GM19455 (cell line): ENCODE measurements at regions not wholly inside any gene's neighbourhood (a gene's known extent, or its start where the extent isn't known, plus 50 kb on each side); places are given as distances from the start of the nearest gene placed in this dataset.

ENCODE experiments used
- ATAC-seq: cut with Tn5 transposase; IDR thresholded peaks from one replicate; pipeline ENCODE4 v1.9.1; 2021; ENCODE audit not compliant: unreplicated experiment

DNA sequence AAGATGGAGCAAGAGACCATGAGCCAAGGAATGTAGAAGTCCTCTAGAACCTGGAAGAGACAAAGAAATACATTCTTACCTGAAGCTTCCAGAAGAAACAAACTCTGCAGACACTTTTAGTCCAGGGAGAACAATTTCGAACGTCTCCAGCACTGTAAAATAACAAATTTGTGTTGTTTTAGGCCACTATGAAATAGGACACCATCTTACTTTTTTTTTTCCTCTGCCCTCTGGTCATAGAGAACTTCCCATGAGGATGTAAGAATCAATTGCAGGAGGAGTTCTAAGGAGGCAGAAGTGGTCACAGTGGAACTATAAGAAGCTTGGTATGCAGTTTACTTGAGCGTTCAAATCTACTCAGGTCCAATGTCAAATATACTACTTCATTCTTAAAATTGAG, 1295.9 kb downstream of the ZPLD1 start:
- no peak for ATAC-seq

DNA sequence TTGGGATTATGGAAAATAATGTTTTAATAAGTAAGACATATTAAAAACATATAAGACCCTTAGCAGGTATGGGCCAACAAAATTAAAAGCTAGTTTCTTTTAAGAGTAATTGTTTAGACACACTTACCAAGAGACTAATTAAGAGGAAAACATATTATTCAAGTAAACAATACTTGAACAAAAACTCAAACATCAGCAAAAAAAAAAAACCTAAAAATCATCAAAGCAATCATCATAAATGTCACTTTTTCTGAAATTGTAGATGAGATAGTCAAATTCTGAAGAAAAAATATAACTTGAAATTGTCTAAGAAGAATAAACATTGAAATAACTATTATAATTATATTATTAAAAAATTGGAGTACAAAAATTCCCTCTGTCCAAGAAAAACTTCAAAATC, 1318.2 kb downstream of the ZPLD1 start:
- ATAC-seq: no peak

- ATAC-seq: no peak
Observed at GRCh38 chr3:103767635-103768034, 1332.8 kb downstream of the ZPLD1 start.

DNA sequence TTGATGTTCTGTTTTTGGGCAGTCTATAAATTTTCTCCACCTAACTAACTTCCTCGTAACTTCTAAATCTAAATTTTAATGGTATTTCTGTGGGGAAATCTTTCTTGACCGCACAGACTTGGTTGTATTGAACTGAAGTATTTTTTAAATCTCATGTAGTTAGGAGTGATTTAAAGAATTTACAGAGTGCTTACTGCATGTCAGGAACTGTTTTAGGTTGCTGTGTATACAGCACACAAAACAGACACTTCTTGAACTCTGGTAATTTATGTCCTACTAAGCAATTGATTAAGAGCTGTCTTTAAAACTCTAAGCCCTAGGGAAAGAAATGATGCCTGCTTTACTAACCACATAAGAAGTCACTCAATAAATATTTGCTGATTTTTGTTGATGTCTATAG, 1350.2 kb downstream of the ZPLD1 start:
- ATAC-seq: no peak

DNA sequence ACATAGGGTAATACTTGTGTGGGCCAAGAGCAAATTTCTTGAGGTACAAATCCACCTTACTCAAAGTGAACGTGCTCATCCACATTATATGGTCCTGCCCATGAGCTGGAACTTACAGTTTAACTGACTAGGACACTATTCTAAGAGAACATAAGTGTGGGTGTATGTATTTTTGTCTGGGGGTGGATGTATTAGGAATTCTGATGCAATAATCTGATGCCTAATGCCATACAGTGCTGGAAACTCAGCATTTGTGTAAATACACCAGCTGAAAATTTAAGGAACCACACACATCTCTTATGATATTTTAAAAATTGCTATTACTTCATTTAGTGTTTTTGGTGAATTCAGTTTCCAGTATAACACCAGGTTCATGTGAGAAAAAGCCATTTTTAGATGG, 1350.7 kb downstream of the ZPLD1 start:
- ATAC-seq: no peak

- no peak for ATAC-seq
Observed at GRCh38 chr3:103786296-103786695, 1351.5 kb downstream of the ZPLD1 start.

DNA sequence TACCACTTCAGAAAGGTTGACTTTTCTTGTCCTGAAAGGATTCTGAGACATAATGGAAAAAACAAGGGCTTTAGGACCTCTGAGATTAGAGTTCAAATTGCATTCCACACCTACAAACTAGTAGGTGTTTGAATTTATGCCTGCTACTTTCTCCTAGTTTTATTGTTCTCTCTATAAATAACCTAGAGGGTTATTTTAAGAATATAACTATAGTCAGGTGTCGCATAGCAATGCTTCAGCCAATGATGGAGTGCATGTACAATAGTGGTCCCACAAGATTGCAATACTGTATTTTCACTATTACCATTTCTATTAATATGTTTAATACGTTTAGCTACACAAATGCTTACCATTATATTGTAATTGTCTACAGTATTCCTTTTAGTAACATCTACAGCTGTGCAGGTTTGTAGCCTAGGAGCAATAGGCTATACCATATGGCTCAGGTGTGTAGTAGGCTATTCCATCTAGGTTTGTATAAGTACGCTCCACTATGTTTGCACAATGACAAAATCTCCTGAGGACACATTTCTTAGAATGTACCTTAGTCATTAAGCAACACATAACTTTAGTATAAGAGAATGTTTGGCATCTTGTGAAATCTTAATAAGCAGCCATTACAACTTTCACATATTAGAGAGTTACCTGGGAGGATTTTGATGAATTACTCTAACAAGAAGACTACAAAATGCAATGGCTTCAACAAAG, 1352.5 kb downstream of the ZPLD1 start:
- ATAC-seq: no peak

- ATAC-seq: no peak
Observed at GRCh38 chr3:103787879-103788278, 1353.1 kb downstream of the ZPLD1 start.

- ATAC-seq: no peak
Observed at GRCh38 chr3:103791786-103792515, 1357.1 kb downstream of the ZPLD1 start.

- ATAC-seq: no peak
Observed at GRCh38 chr3:103794656-103795055, 1359.8 kb downstream of the ZPLD1 start.

- ATAC-seq: no peak
Observed at GRCh38 chr3:103796068-103796467, 1361.3 kb downstream of the ZPLD1 start.

GRCh38 chr3:103803787-103804186, 1369.0 kb downstream of the ZPLD1 start:
- no peak for ATAC-seq

GRCh38 chr3:103810167-103810566, 1375.4 kb downstream of the ZPLD1 start:
- ATAC-seq: no peak

DNA sequence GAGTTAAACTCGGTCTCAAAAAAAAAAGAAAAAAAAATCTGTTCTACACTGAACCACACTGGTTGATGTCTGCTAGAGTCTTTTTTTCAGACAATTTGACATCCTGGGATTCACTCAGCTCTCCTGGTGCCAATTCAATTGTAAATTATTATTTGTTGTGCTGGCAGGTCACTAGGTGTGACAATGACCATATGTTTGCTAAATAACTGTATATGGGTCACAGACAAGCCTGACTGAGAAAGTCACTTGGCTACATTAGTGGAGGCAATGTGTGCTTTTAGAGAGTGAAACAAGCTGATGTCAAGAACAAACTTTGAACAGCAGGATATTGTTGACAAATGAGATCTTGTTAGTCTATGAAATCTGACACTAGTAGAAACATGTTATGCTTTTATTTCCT, 1379.1 kb downstream of the ZPLD1 start:
- no peak for ATAC-seq

DNA sequence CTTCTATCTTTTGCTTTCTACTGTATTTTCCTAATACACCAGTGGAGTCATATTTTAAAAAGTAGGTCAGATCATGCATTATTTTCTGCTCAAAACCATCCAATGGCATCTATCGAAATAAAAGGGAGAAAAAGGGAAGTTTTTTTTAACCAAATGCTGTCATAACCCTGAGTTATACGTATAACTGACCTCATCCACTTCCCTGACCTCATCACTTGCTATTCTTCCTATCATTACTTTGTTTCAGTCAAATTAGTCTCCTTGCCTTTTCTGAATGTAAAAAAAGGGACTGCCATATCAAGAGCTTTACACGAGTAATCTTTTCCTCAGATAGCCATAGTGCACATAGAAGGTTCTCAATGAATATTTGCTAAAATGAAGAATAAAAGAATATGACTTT, 1383.6 kb downstream of the ZPLD1 start:
- no peak for ATAC-seq

DNA sequence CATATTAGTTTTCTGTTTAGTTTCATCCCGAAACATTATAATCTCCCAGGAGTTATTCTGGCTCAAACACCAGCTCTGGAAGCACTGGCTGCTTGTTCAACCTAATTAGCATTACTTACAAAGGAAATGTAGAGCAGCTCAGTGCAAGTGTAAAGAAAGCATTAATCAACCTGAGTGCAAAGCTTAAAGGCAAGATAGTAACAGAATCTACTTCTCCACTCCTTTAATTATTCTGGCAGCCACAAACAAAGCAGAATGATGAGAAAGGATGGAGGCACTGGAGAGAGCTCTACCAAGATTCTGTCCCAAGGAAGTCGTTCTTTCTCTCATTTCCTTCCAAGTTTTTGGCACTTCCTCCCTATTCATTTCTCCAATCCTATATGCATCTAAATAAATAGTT, 1384.0 kb downstream of the ZPLD1 start:
- no peak for ATAC-seq

DNA sequence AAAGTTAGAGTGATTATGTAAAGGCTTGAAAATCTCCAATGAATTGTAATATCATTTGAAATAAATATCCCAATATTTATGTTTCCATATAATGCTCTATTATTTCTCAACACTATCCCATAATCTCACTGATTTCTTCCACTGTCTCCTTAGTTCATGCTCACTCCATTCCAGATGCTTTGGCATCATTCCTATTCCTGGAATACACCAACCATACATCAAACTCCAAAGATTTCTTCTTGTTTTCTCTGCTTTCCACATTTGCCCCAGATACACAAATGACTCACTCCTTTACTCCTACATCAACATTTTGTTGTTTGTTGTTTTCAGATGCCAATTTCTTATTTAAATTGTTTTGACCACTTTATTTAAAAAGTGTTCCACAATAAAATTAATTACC, 1390.8 kb downstream of the ZPLD1 start:
- no peak for ATAC-seq

- ATAC-seq: no peak
Observed at GRCh38 chr3:103829723-103830326, 1395.0 kb downstream of the ZPLD1 start.

- no peak for ATAC-seq
Observed at GRCh38 chr3:103847081-103848062, 1412.6 kb downstream of the ZPLD1 start.

- no peak for ATAC-seq
Observed at GRCh38 chr3:103851793-103852192, 1417.0 kb downstream of the ZPLD1 start.

DNA sequence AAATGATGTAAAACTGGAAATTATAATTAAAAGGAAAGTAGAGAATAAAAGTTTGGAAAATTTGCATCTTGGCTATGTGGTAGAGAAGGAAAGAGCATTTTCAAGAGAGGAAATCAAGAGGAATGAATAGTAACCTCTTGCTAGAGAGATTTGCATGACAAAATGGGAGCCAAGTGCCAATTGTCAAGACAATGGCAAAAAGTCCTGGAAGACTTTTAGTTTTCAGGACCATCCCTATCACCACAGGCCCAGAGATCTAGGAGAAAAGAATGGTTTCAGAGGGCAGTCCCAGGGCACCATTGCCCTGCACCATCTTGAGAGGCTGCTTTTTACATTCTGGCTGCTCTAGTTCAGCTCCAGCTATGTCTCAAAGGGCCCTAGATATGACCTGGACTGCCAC, 1427.6 kb downstream of the ZPLD1 start:
- ATAC-seq: no peak
